ENCODE measurements at regions not wholly inside any gene's neighbourhood (a gene's known extent, or its start where the extent isn't known, plus 50 kb on each side); places are given as distances from the start of the nearest gene placed in this dataset.
"Not testable (repeated sequence)": the region's sequence is repeated elsewhere in the genome, so short reads cannot be mapped to it uniquely, and the experiment has no call there.

DNA sequence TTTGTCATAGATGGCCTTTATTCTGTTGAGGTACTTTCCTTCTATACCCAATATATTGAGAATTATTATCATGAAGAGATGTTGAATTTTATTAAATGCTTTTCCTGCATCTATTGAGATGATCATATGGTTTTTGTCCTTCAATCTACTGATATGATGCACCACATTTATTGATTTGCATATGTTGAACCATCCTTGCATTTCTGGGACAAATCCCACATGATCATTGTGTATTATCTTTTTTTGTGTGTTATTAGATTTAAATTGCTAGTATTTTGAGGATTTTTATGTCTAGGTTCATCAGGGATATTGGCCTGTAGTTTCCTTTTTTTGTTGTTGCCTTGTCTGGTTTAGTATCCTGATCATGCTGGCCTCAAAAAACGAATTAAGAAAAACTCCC, 124.5 kb upstream of the CES5A start:
- Histone ChIP-seq H3K4me1 (ENCODE audit: control insufficient read depth in 5 of 5, insufficient read depth in 5 of 5, low read length in 5 of 5) (no peaks in the 10 kb centered on the region), H3K27me3 (ENCODE audit: control insufficient read depth in 5 of 5, insufficient read depth in 4 of 5, low read length in 5 of 5) (no peaks in the 10 kb centered on the region), H3K4me3 (ENCODE audit: low read depth in 1 of 5, low read length in 5 of 5) (no peak overlapping the region), H3K9ac (ENCODE audit: low read length in 5 of 5) (no peak overlapping the region), H3K36me3 (ENCODE audit: control insufficient read depth in 5 of 5, insufficient read depth in 5 of 5, low read length in 5 of 5) (no peaks in the 10 kb centered on the region), H3K27ac (ENCODE audit: low read depth, low read length) (no peak overlapping the region), H3K9me3 (ENCODE audit: control insufficient read depth in 5 of 5, low read length in 5 of 5) (peaks cover 0 to 9% (median 5%) of the 10 kb centered on the region in 5 donors)

- no peaks in the 10 kb centered on the region for H3K9me3 ChIP-seq (ENCODE audit: control insufficient read depth in 5 of 5, low read length in 5 of 5)
- no peaks in the 10 kb centered on the region for H3K36me3 ChIP-seq (ENCODE audit: control insufficient read depth in 5 of 5, insufficient read depth in 5 of 5, low read length in 5 of 5)
- no peak overlapping the region for H3K9ac ChIP-seq (ENCODE audit: low read length in 5 of 5)
- H3K4me1 ChIP-seq (ENCODE audit: control insufficient read depth in 5 of 5, insufficient read depth in 5 of 5, low read length in 5 of 5), result no peaks in the 10 kb centered on the region
- H3K27ac ChIP-seq (ENCODE audit: low read depth, low read length), result no peak overlapping the region
- no peak overlapping the region for H3K4me3 ChIP-seq (ENCODE audit: low read depth in 1 of 5, low read length in 5 of 5)
- no peaks in the 10 kb centered on the region for H3K27me3 ChIP-seq (ENCODE audit: control insufficient read depth in 5 of 5, insufficient read depth in 4 of 5, low read length in 5 of 5)
These were observed 117.9 kb upstream of the CES5A start for GRCh38 chr16:55993088-55993487.

- Histone ChIP-seq H3K9me3 (ENCODE audit: control insufficient read depth in 5 of 5, low read length in 5 of 5) (no peaks in the 10 kb centered on the region), H3K4me1 (ENCODE audit: control insufficient read depth in 5 of 5, insufficient read depth in 5 of 5, low read length in 5 of 5) (no peaks in the 10 kb centered on the region), H3K36me3 (ENCODE audit: control insufficient read depth in 5 of 5, insufficient read depth in 5 of 5, low read length in 5 of 5) (no peaks in the 10 kb centered on the region), H3K9ac (ENCODE audit: low read length in 5 of 5) (no peak overlapping the region), H3K27me3 (ENCODE audit: control insufficient read depth in 5 of 5, insufficient read depth in 4 of 5, low read length in 5 of 5) (no peaks in the 10 kb centered on the region), H3K4me3 (ENCODE audit: low read depth in 1 of 5, low read length in 5 of 5) (no peak overlapping the region), H3K27ac (ENCODE audit: low read depth, low read length) (no peak overlapping the region)
These were observed 117.4 kb upstream of the CES5A start for GRCh38 chr16:55992551-55992950.

- Histone ChIP-seq H3K27me3 (ENCODE audit: control insufficient read depth in 5 of 5, insufficient read depth in 4 of 5, low read length in 5 of 5) (no peaks in the 10 kb centered on the region), H3K27ac (ENCODE audit: low read depth, low read length) (no peak overlapping the region), H3K4me3 (ENCODE audit: low read depth in 1 of 5, low read length in 5 of 5) (no peak overlapping the region), H3K9me3 (ENCODE audit: control insufficient read depth in 5 of 5, low read length in 5 of 5) (no peaks in the 10 kb centered on the region), H3K4me1 (ENCODE audit: control insufficient read depth in 5 of 5, insufficient read depth in 5 of 5, low read length in 5 of 5) (no peaks in the 10 kb centered on the region), H3K9ac (ENCODE audit: low read length in 5 of 5) (no peak overlapping the region), H3K36me3 (ENCODE audit: control insufficient read depth in 5 of 5, insufficient read depth in 5 of 5, low read length in 5 of 5) (no peaks in the 10 kb centered on the region)
These were observed 116.7 kb upstream of the CES5A start for GRCh38 chr16:55991843-55992242.

GRCh38 chr16:55989569-55989907, 114.4 kb upstream of the CES5A start:
- no peak overlapping the region for H3K4me3 ChIP-seq (ENCODE audit: low read depth in 1 of 5, low read length in 5 of 5)
- H3K9ac ChIP-seq (ENCODE audit: low read length in 5 of 5), result no peak overlapping the region
- H3K27ac ChIP-seq (ENCODE audit: low read depth, low read length), result no peak overlapping the region
- no peaks in the 10 kb centered on the region for H3K9me3 ChIP-seq (ENCODE audit: control insufficient read depth in 5 of 5, low read length in 5 of 5)
- H3K27me3 ChIP-seq (ENCODE audit: control insufficient read depth in 5 of 5, insufficient read depth in 4 of 5, low read length in 5 of 5), result no peaks in the 10 kb centered on the region
- H3K36me3 ChIP-seq (ENCODE audit: control insufficient read depth in 5 of 5, insufficient read depth in 5 of 5, low read length in 5 of 5), result no peaks in the 10 kb centered on the region
- H3K4me1 ChIP-seq (ENCODE audit: control insufficient read depth in 5 of 5, insufficient read depth in 5 of 5, low read length in 5 of 5), result no peaks in the 10 kb centered on the region

DNA sequence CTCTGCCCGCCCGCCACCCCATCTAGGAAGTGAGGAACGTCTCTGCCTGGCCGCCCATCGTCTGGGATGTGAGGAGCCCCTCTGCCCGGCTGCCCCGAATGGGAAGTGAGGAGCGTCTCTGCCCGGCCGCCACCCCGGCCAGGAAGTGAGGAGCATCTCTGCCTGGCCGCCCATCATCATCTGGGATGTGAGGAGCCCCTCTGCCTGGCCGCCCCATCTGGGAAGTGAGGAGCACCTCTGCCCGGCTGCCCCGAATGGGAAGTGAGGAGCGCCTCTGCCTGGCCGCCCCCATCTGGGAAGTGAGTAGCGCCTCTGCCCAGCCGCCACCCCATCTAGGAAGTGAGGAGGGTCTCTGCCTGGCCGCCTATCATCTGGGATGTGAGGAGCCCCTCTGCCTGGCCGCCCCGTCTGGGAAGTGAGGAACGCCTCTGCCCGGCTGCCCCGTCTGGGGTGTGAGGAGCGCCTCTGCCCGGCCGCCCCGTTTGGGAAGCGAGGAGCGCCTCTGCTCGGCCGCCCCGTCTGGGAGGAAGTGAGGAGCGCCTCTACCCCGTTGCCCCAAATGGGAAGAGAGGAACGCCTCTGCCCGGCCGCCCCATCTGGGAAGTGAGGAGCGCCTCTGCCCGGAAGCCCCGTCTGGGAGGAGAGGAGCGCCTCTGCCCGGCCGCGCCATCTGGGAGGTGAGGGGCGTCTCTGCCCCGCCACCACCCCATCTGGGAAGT, 113.8 kb upstream of the CES5A start:
- not testable (repeated sequence) for H3K4me1 ChIP-seq (ENCODE audit: control insufficient read depth in 5 of 5, insufficient read depth in 5 of 5, low read length in 5 of 5); H3K27ac ChIP-seq (ENCODE audit: low read depth, low read length); H3K27me3 ChIP-seq (ENCODE audit: control insufficient read depth in 5 of 5, insufficient read depth in 4 of 5, low read length in 5 of 5); H3K9ac ChIP-seq (ENCODE audit: low read length in 5 of 5); H3K4me3 ChIP-seq (ENCODE audit: low read depth in 1 of 5, low read length in 5 of 5); H3K9me3 ChIP-seq (ENCODE audit: control insufficient read depth in 5 of 5, low read length in 5 of 5); H3K36me3 ChIP-seq (ENCODE audit: control insufficient read depth in 5 of 5, insufficient read depth in 5 of 5, low read length in 5 of 5)

DNA sequence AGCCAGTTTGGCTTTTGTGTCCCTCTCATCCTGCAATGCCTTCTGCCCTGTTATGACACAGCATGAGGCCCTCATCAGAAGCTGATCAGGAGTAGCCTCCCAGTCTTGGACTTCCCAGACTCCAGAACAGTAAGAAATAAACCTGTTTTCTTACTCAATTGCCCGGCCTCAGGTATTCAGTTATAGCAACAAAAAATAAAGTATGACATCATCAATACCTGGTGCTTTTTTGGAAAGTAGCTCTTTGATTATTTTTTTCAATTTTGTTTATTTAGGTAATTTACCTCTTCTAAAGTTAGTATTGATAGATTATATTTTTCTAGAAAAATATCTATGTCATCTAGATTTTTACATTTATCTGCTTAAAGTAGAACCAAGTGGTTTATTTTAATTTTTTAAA, 112.8 kb upstream of the CES5A start:
- Histone ChIP-seq H3K27me3 (ENCODE audit: control insufficient read depth in 5 of 5, insufficient read depth in 4 of 5, low read length in 5 of 5) (no peaks in the 10 kb centered on the region), H3K4me3 (ENCODE audit: low read depth in 1 of 5, low read length in 5 of 5) (no peak overlapping the region), H3K9me3 (ENCODE audit: control insufficient read depth in 5 of 5, low read length in 5 of 5) (no peaks in the 10 kb centered on the region), H3K9ac (ENCODE audit: low read length in 5 of 5) (no peak overlapping the region), H3K4me1 (ENCODE audit: control insufficient read depth in 5 of 5, insufficient read depth in 5 of 5, low read length in 5 of 5) (no peaks in the 10 kb centered on the region), H3K27ac (ENCODE audit: low read depth, low read length) (no peak overlapping the region), H3K36me3 (ENCODE audit: control insufficient read depth in 5 of 5, insufficient read depth in 5 of 5, low read length in 5 of 5) (no peaks in the 10 kb centered on the region)

- Histone ChIP-seq H3K4me3 (ENCODE audit: low read depth in 1 of 5, low read length in 5 of 5) (no peak overlapping the region), H3K36me3 (ENCODE audit: control insufficient read depth in 5 of 5, insufficient read depth in 5 of 5, low read length in 5 of 5) (no peaks in the 10 kb centered on the region), H3K9ac (ENCODE audit: low read length in 5 of 5) (no peak overlapping the region), H3K4me1 (ENCODE audit: control insufficient read depth in 5 of 5, insufficient read depth in 5 of 5, low read length in 5 of 5) (no peaks in the 10 kb centered on the region), H3K27ac (ENCODE audit: low read depth, low read length) (no peak overlapping the region), H3K9me3 (ENCODE audit: control insufficient read depth in 5 of 5, low read length in 5 of 5) (no peaks in the 10 kb centered on the region), H3K27me3 (ENCODE audit: control insufficient read depth in 5 of 5, insufficient read depth in 4 of 5, low read length in 5 of 5) (no peaks in the 10 kb centered on the region)
These were observed 107.4 kb upstream of the CES5A start for GRCh38 chr16:55982597-55982996.

DNA sequence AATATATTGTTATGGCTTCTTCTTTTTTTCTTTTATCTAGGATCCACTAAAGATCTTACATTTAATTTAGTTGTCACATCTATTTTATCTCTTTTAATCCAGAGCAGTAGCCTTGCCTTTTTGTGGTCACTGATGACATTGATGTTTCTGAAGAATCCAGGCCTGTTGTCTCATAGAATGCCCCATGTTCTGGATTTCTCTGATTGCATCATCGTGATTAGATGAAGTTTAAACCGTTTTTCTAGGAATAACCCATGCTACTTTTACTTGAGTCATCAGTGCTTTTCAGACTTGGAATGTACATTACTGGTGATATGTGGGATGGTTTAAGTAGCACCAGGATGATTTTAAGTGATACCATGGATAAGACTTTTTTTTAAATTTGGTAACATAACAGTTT, 106.4 kb upstream of the CES5A start:
- no peaks in the 10 kb centered on the region for H3K36me3 ChIP-seq (ENCODE audit: control insufficient read depth in 5 of 5, insufficient read depth in 5 of 5, low read length in 5 of 5)

GRCh38 chr16:55976815-55977214, 101.6 kb upstream of the CES5A start:
- no peaks in the 10 kb centered on the region for H3K4me1 ChIP-seq (ENCODE audit: control insufficient read depth in 5 of 5, insufficient read depth in 5 of 5, low read length in 5 of 5)
- no peaks in the 10 kb centered on the region for H3K27me3 ChIP-seq (ENCODE audit: control insufficient read depth in 5 of 5, insufficient read depth in 4 of 5, low read length in 5 of 5)
- H3K4me3 ChIP-seq (ENCODE audit: low read depth in 1 of 5, low read length in 5 of 5), result no peak overlapping the region
- H3K36me3 ChIP-seq (ENCODE audit: control insufficient read depth in 5 of 5, insufficient read depth in 5 of 5, low read length in 5 of 5), result no peaks in the 10 kb centered on the region
- no peak overlapping the region for H3K9ac ChIP-seq (ENCODE audit: low read length in 5 of 5)
- H3K9me3 ChIP-seq (ENCODE audit: control insufficient read depth in 5 of 5, low read length in 5 of 5), result no peaks in the 10 kb centered on the region
- H3K27ac ChIP-seq (ENCODE audit: low read depth, low read length), result no peak overlapping the region

More for the DNA sequence above, 106.4 kb upstream of the CES5A start:
- H3K27me3 ChIP-seq (ENCODE audit: control insufficient read depth in 5 of 5, insufficient read depth in 4 of 5, low read length in 5 of 5), result no peaks in the 10 kb centered on the region
- H3K9ac ChIP-seq (ENCODE audit: low read length in 5 of 5), result no peak overlapping the region
- H3K27ac ChIP-seq (ENCODE audit: low read depth, low read length), result no peak overlapping the region
- H3K9me3 ChIP-seq (ENCODE audit: control insufficient read depth in 5 of 5, low read length in 5 of 5), result no peaks in the 10 kb centered on the region
- H3K4me3 ChIP-seq (ENCODE audit: low read depth in 1 of 5, low read length in 5 of 5), result no peak overlapping the region
- no peaks in the 10 kb centered on the region for H3K4me1 ChIP-seq (ENCODE audit: control insufficient read depth in 5 of 5, insufficient read depth in 5 of 5, low read length in 5 of 5)

GRCh38 chr16:55971447-55971846, 96.3 kb upstream of the CES5A start:
- no peaks in the 10 kb centered on the region for H3K27me3 ChIP-seq (ENCODE audit: control insufficient read depth in 5 of 5, insufficient read depth in 4 of 5, low read length in 5 of 5)
- no peak overlapping the region for H3K4me3 ChIP-seq (ENCODE audit: low read depth in 1 of 5, low read length in 5 of 5)
- no peak overlapping the region for H3K27ac ChIP-seq (ENCODE audit: low read depth, low read length)
- H3K4me1 ChIP-seq (ENCODE audit: control insufficient read depth in 5 of 5, insufficient read depth in 5 of 5, low read length in 5 of 5), result no peaks in the 10 kb centered on the region
- no peaks in the 10 kb centered on the region for H3K36me3 ChIP-seq (ENCODE audit: control insufficient read depth in 5 of 5, insufficient read depth in 5 of 5, low read length in 5 of 5)
- no peaks in the 10 kb centered on the region for H3K9me3 ChIP-seq (ENCODE audit: control insufficient read depth in 5 of 5, low read length in 5 of 5)
- H3K9ac ChIP-seq (ENCODE audit: low read length in 5 of 5), result no peak overlapping the region
